Loucy (cell line): ENCODE measurements at regions not wholly inside any gene's neighbourhood (a gene's known extent, or its start where the extent isn't known, plus 50 kb on each side); places are given as distances from the start of the nearest gene placed in this dataset.

ENCODE experiments used
- CTCF ChIP-seq: fragments of 200-600 bp; sonication (generic); conservative IDR thresholded peaks from 2 replicates; pipeline ENCODE4 v1.5.1; 2014; ENCODE audit warnings: mild to moderate bottlenecking, antibody characterized with exemption, low read length
- EZH2phosphoT487 ChIP-seq: fragments of 200-600 bp; IDR thresholded peaks from 2 replicates; pipeline ENCODE4 v1.6.1; 2018; ENCODE audit warnings: antibody characterized with exemption, mild to moderate bottlenecking, moderate library complexity, borderline replicate concordance

GRCh38 chr2:58358026-58358425 is 116.9 kb upstream of the FANCL start:
- no peak for TF ChIP-seq CTCF
- TF ChIP-seq EZH2phosphoT487: no peak
